ENCODE measurements at regions not wholly inside any gene's neighbourhood (a gene's known extent, or its start where the extent isn't known, plus 50 kb on each side); places are given as distances from the start of the nearest gene placed in this dataset.

DNA sequence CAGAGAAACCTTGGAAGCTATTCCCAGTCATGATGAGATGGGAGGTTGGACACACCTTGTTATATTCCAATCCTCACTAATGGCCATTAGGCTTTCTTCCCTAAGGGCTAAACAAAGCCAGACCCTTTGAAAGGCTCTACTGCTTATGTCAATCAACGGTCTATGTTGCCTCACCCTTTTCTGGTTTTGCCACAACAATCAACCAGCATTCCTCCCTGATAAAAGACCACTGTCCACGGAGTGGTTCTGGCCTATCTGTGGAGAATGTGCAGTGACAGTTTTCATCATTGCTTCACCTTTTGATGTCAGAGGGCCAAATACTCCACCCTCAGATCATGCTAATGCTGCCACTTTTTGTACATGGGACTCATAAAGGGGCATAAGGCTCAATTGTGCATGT, 913.4 kb downstream of the RPA4 start:
- TF ChIP-seq POLR2AphosphoS5 (IDR thresholded peaks at IDR 0.05; ENCODE audit: borderline replicate concordance, low read depth, low read length) (no peak), EZH2 (IDR thresholded peaks at IDR 0.05) (no peak), FOXP2 (optimal IDR thresholded peaks at IDR 0.05; ENCODE audit: control extremely low read depth, extremely low read length, insufficient read depth) (no peak)
